Activated CD4-positive, alpha-beta T cell treated with anti-CD3 and anti-CD28 coated beads for 36 hours (primary cell): ENCODE measurements at regions not wholly inside any gene's neighbourhood (a gene's known extent, or its start where the extent isn't known, plus 50 kb on each side); places are given as distances from the start of the nearest gene placed in this dataset.
"Not testable (repeated sequence)": the region's sequence is repeated elsewhere in the genome, so short reads cannot be mapped to it uniquely, and the experiment has no call there.

ENCODE experiments used
- ATAC-seq: fragments of 200-7000 bp; cut with Tn5 transposase; one replicate; pipeline ENCODE4 v1.10.0; 2021; ENCODE audit warnings: mild to moderate bottlenecking, moderate library complexity
- CTCF ChIA-PET: fragments of 350-600 bp; sonication (Branson Sonifier 250); formaldehyde crosslinking; loops from one replicate; lab custom pipeline; 2021; ENCODE audit warnings: antibody characterized with exemption; lab: Charles Lee
- POLR2A ChIA-PET: fragments of 350-600 bp; sonication (Branson Sonifier 250); formaldehyde crosslinking; loops from one replicate; lab custom pipeline; 2021; ENCODE audit warnings: antibody characterized with exemption, inconsistent platforms; lab: Charles Lee
- DNase-seq: peaks from one replicate; pipeline ENCODE4 v3.0.0-alpha.2; 2020
- H3K27ac Mint-ChIP-seq: one replicate; pipeline ENCODE4 v1.8.0; 2021; ENCODE audit warnings: mixed read lengths
- H3K27me3 Mint-ChIP-seq: one replicate; pipeline ENCODE4 v1.8.0; 2021; ENCODE audit warnings: mixed read lengths
- H3K36me3 Mint-ChIP-seq: one replicate; pipeline ENCODE4 v1.8.0; 2021; ENCODE audit warnings: low read depth, mixed read lengths
- H3K4me1 Mint-ChIP-seq: one replicate; pipeline ENCODE4 v1.8.0; 2021; ENCODE audit warnings: mixed read lengths
- H3K4me3 Mint-ChIP-seq: one replicate; pipeline ENCODE4 v1.8.0; 2021; ENCODE audit warnings: mild to moderate bottlenecking, moderate library complexity, mixed read lengths
- H3K9me3 Mint-ChIP-seq: one replicate; pipeline ENCODE4 v1.8.0; 2021; ENCODE audit warnings: low read depth, mixed read lengths
- intact Hi-C, 2 experiments: fragments of 100-400 bp; cut with DNase I in 1 of 2; cut with micrococcal nuclease in 1 of 2; formaldehyde crosslinking; loops; one replicate each; pipeline versions ENCODE4 v1.14.2 to v1.15.1; 2022 to 2024; cut with DNase I, micrococcal nuclease

- H3K27ac Mint-ChIP-seq, POLR2A ChIA-PET, intact Hi-C loops, H3K4me3 Mint-ChIP-seq, H3K27me3 Mint-ChIP-seq, CTCF ChIA-PET, H3K9me3 Mint-ChIP-seq, DNase-seq, ATAC-seq, H3K36me3 Mint-ChIP-seq, H3K4me1 Mint-ChIP-seq: not testable (repeated sequence)
Observed at GRCh38 chr9:13907842-13908241, 406.1 kb downstream of the NFIB start.

GRCh38 chr9:13904746-13905145 is 409.2 kb downstream of the NFIB start:
- Mint-ChIP-seq H3K36me3 (no peaks in the 10 kb centered on the region), H3K4me3 (no peak overlapping the region), H3K27me3 (no peaks in the 10 kb centered on the region), H3K27ac (no peak overlapping the region), H3K9me3 (peaks cover 8% of the 10 kb centered on the region), H3K4me1 (no peaks in the 10 kb centered on the region)
- DNase-seq (no peak), ATAC-seq (no peak)
- ChIA-PET CTCF (no interaction called here), POLR2A (no interaction called here)
- intact Hi-C loops, result no loop called here

GRCh38 chr9:13904311-13904710 is 409.6 kb downstream of the NFIB start:
- ATAC-seq (no peak), DNase-seq (no peak)
- ChIA-PET POLR2A (no interaction called here), CTCF (no interaction called here)
- Mint-ChIP-seq H3K27ac (no peak overlapping the region), H3K9me3 (peaks cover 8% of the 10 kb centered on the region), H3K4me1 (no peaks in the 10 kb centered on the region), H3K27me3 (no peaks in the 10 kb centered on the region), H3K4me3 (no peak overlapping the region), H3K36me3 (no peaks in the 10 kb centered on the region)
- intact Hi-C loops, result no loop called here

GRCh38 chr9:13902286-13903066 is 411.5 kb downstream of the NFIB start:
- ATAC-seq, result no peak
- Mint-ChIP-seq H3K27ac (no peak overlapping the region), H3K4me3 (no peak overlapping the region), H3K36me3 (no peaks in the 10 kb centered on the region), H3K4me1 (no peaks in the 10 kb centered on the region), H3K27me3 (no peaks in the 10 kb centered on the region), H3K9me3 (peaks cover 6% of the 10 kb centered on the region)
- no peak for DNase-seq
- CTCF ChIA-PET, result no interaction called here
- POLR2A ChIA-PET, result no interaction called here
- intact Hi-C loops, result no loop called here

- ChIA-PET CTCF (no interaction called here), POLR2A (no interaction called here)
- intact Hi-C loops, result no loop called here
Observed at GRCh38 chr9:13901176-13901575, 412.8 kb downstream of the NFIB start.

GRCh38 chr9:13900449-13900848 is 413.5 kb downstream of the NFIB start:
- Mint-ChIP-seq H3K27ac (no peak overlapping the region), H3K9me3 (no peaks in the 10 kb centered on the region), H3K27me3 (no peaks in the 10 kb centered on the region), H3K4me1 (no peaks in the 10 kb centered on the region), H3K36me3 (no peaks in the 10 kb centered on the region), H3K4me3 (no peak overlapping the region)
- CTCF ChIA-PET, result no interaction called here
- no peak for DNase-seq
- POLR2A ChIA-PET, result no interaction called here
- ATAC-seq, result no peak
- intact Hi-C loops, result no loop called here

More at GRCh38 chr9:13901176-13901575, 412.8 kb downstream of the NFIB start:
- no peaks in the 10 kb centered on the region for H3K27me3 Mint-ChIP-seq
- DNase-seq, result no peak
- no peak overlapping the region for H3K4me3 Mint-ChIP-seq
- no peaks in the 10 kb centered on the region for H3K36me3 Mint-ChIP-seq
- H3K9me3 Mint-ChIP-seq, result peaks cover 3% of the 10 kb centered on the region
- no peaks in the 10 kb centered on the region for H3K4me1 Mint-ChIP-seq
- no peak for ATAC-seq
- no peak overlapping the region for H3K27ac Mint-ChIP-seq

GRCh38 chr9:13899924-13900323 is 414.0 kb downstream of the NFIB start:
- Mint-ChIP-seq H3K4me1 (no peaks in the 10 kb centered on the region), H3K27ac (no peak overlapping the region), H3K27me3 (no peaks in the 10 kb centered on the region), H3K36me3 (no peaks in the 10 kb centered on the region), H3K9me3 (no peaks in the 10 kb centered on the region), H3K4me3 (no peak overlapping the region)
- ChIA-PET CTCF (no interaction called here), POLR2A (no interaction called here)
- no peak for ATAC-seq
- DNase-seq, result no peak
- intact Hi-C loops, result no loop called here

- no peak for ATAC-seq
- Mint-ChIP-seq H3K36me3 (no peaks in the 10 kb centered on the region), H3K4me1 (no peaks in the 10 kb centered on the region), H3K4me3 (no peak overlapping the region), H3K27me3 (no peaks in the 10 kb centered on the region), H3K27ac (no peak overlapping the region), H3K9me3 (no peaks in the 10 kb centered on the region)
- CTCF ChIA-PET, result no interaction called here
- DNase-seq, result no peak
- intact Hi-C loops, result no loop called here
- POLR2A ChIA-PET, result no interaction called here
Observed at GRCh38 chr9:13898957-13899356, 415.0 kb downstream of the NFIB start.

- Mint-ChIP-seq H3K4me3 (no peak overlapping the region), H3K9me3 (no peaks in the 10 kb centered on the region), H3K36me3 (no peaks in the 10 kb centered on the region), H3K27me3 (no peaks in the 10 kb centered on the region), H3K27ac (no peak overlapping the region), H3K4me1 (no peaks in the 10 kb centered on the region)
- intact Hi-C loops, result no loop called here
- DNase-seq (no peak), ATAC-seq (no peak)
- CTCF ChIA-PET, result no interaction called here
- POLR2A ChIA-PET, result no interaction called here
Observed at GRCh38 chr9:13896922-13897835, 416.8 kb downstream of the NFIB start.

- intact Hi-C loops, result no loop called here
- POLR2A ChIA-PET, result no interaction called here
Observed at GRCh38 chr9:13896047-13896446, 417.9 kb downstream of the NFIB start.

GRCh38 chr9:13885258-13885657 is 428.7 kb downstream of the NFIB start:
- Mint-ChIP-seq H3K36me3 (no peaks in the 10 kb centered on the region), H3K4me1 (no peaks in the 10 kb centered on the region), H3K4me3 (no peak overlapping the region), H3K27ac (no peak overlapping the region), H3K27me3 (no peaks in the 10 kb centered on the region), H3K9me3 (peaks cover 24% of the 10 kb centered on the region)
- ATAC-seq, result no peak
- CTCF ChIA-PET, result interaction anchor here (0.6 kb wide), 1 partner anchor 136 kb away, joined by 3 read pairs; no protein-coding TSS in a partner anchor
- POLR2A ChIA-PET, result no interaction called here
- DNase-seq, result no peak
- intact Hi-C loops, result no loop called here

More at GRCh38 chr9:13896047-13896446, 417.9 kb downstream of the NFIB start:
- Mint-ChIP-seq H3K4me1 (no peaks in the 10 kb centered on the region), H3K4me3 (no peak overlapping the region), H3K27me3 (no peaks in the 10 kb centered on the region), H3K9me3 (no peaks in the 10 kb centered on the region), H3K27ac (no peak overlapping the region), H3K36me3 (no peaks in the 10 kb centered on the region)
- CTCF ChIA-PET, result interaction anchor here (0.7 kb wide), 1 partner anchor 843 kb away, joined by 3 read pairs; no protein-coding TSS in a partner anchor
- no peak for DNase-seq
- no peak for ATAC-seq

- CTCF ChIA-PET, result no interaction called here
- intact Hi-C loops, result no loop called here
- Mint-ChIP-seq H3K9me3 (peaks cover 22% of the 10 kb centered on the region), H3K27me3 (no peaks in the 10 kb centered on the region), H3K4me1 (no peaks in the 10 kb centered on the region), H3K4me3 (no peak overlapping the region), H3K27ac (no peak overlapping the region), H3K36me3 (no peaks in the 10 kb centered on the region)
- POLR2A ChIA-PET, result no interaction called here
- ATAC-seq (no peak), DNase-seq (no peak)
Observed at GRCh38 chr9:13879981-13880380, 434.0 kb downstream of the NFIB start.
